IMR-90 (cell line): ENCODE measurements at regions not wholly inside any gene's neighbourhood (a gene's known extent, or its start where the extent isn't known, plus 50 kb on each side); places are given as distances from the start of the nearest gene placed in this dataset.

Source experiments
- ATAC-seq: fragments of 200-7000 bp; cut with Tn5 transposase; 2 replicates; pipeline ENCODE4 v1.9.1; 2020; ENCODE audit warnings: low read depth, mild to moderate bottlenecking, moderate library complexity
- BruUV-seq: library from RNA; stranded (reverse); fragments of 400-500 nt; replicated peaks from 2 replicates; lab custom pipeline; 2021; lab: Mats Ljungman, UMichigan
- CTCF ChIA-PET: fragments of 300-600 bp; formaldehyde crosslinking; extraction: SDS; loops from one replicate; lab custom pipeline; 2021; ENCODE audit warnings: antibody characterized with exemption; lab: Yijun Ruan, JAX
- POLR2A ChIA-PET: fragments of 300-600 bp; sonication (Branson Sonifier 250); formaldehyde crosslinking; loops from one replicate; lab custom pipeline; 2022; ENCODE audit warnings: antibody characterized with exemption; ENCODE audit not compliant: unreplicated experiment; lab: Charles Lee
- DNase-seq: peaks from one replicate; pipeline ENCODE4 v3.0.0; 2013
- H2AFZ ChIP-seq: replicated peaks from 2 replicates; pipeline ENCODE3; 2013; ENCODE audit warnings: low read length, mild to moderate bottlenecking; ENCODE audit not compliant: poor library complexity
- H2AK5ac ChIP-seq: 2 replicates; pipeline ENCODE4 v1.6.1; 2013; ENCODE audit warnings: low read depth, low read length, inconsistent platforms
- H2AK9ac ChIP-seq: replicated peaks from 2 replicates; pipeline ENCODE3; 2013; ENCODE audit warnings: mild to moderate bottlenecking, low read depth, low read length, moderate library complexity; ENCODE audit not compliant: poor library complexity
- H2BK120ac ChIP-seq: 2 replicates; pipeline ENCODE4 v1.6.1; 2013; ENCODE audit warnings: low read depth, low read length, inconsistent platforms
- H2BK15ac ChIP-seq: 3 replicates; pipeline ENCODE4 v1.6.1; 2013; ENCODE audit warnings: low read depth, low read length, inconsistent platforms
- H2BK20ac ChIP-seq: 2 replicates; pipeline ENCODE4 v1.6.1; 2013; ENCODE audit warnings: low read depth, mild to moderate bottlenecking, inconsistent platforms, low read length, moderate library complexity
- H2BK5ac ChIP-seq: 2 replicates; pipeline ENCODE4 v1.6.1; 2013; ENCODE audit warnings: mild to moderate bottlenecking, low read depth, low read length, inconsistent platforms; ENCODE audit not compliant: poor library complexity, severe bottlenecking
- H3K14ac ChIP-seq: replicated peaks from 2 replicates; pipeline ENCODE4 v1.6.1; 2013; ENCODE audit warnings: low read depth, low read length, inconsistent platforms
- H3K18ac ChIP-seq: 2 replicates; pipeline ENCODE4 v1.6.1; 2013; ENCODE audit warnings: low read depth, low read length, control low read depth
- H3K23ac ChIP-seq: 2 replicates; pipeline ENCODE4 v1.6.1; 2013; ENCODE audit warnings: low read depth, low read length, inconsistent platforms
- H3K27ac ChIP-seq: 2 replicates; pipeline ENCODE4 v1.5.1; 2013; ENCODE audit warnings: mild to moderate bottlenecking, control low read depth, low read length; ENCODE audit not compliant: insufficient read depth
- H3K27me3 ChIP-seq: 2 replicates; pipeline ENCODE4 v1.6.1; 2013; ENCODE audit warnings: low read length; ENCODE audit not compliant: control insufficient read depth, insufficient read depth
- H3K36me3 ChIP-seq: 2 replicates; pipeline ENCODE4 v1.6.1; 2013; ENCODE audit warnings: low read length, mixed read lengths; ENCODE audit not compliant: control insufficient read depth, insufficient read depth
- H3K4ac ChIP-seq: 2 replicates; pipeline ENCODE4 v1.6.1; 2013; ENCODE audit warnings: low read depth, low read length, inconsistent platforms
- H3K4me1 ChIP-seq: 2 replicates; pipeline ENCODE4 v1.6.1; 2013; ENCODE audit warnings: low read length, mixed read lengths; ENCODE audit not compliant: control insufficient read depth, insufficient read depth
- H3K4me2 ChIP-seq: 2 replicates; pipeline ENCODE4 v1.6.1; 2013; ENCODE audit warnings: low read depth, mild to moderate bottlenecking, control low read depth, low read length, moderate library complexity
- H3K4me3 ChIP-seq: 2 replicates; pipeline ENCODE4 v1.5.1; 2013; ENCODE audit warnings: low read depth, mild to moderate bottlenecking, control low read depth, low read length, moderate library complexity; ENCODE audit not compliant: insufficient read depth
- H3K56ac ChIP-seq: 2 replicates; pipeline ENCODE4 v1.6.1; 2013; ENCODE audit warnings: low read length, inconsistent platforms; ENCODE audit not compliant: insufficient read depth; ENCODE audit errors: extremely low read depth
- H3K79me1 ChIP-seq, 2 experiments: 2 replicates each; pipeline ENCODE4 v1.6.1; 2013; ENCODE audit warnings: low read length in 2 of 2, inconsistent platforms in 1 of 2, low read depth in 1 of 2
- H3K9ac ChIP-seq: 2 replicates; pipeline ENCODE4 v1.6.1; 2013; ENCODE audit warnings: low read depth, low read length, control low read depth
- H3K9me1 ChIP-seq: 2 replicates; pipeline ENCODE4 v1.6.1; 2013; ENCODE audit warnings: low read length, inconsistent platforms; ENCODE audit not compliant: insufficient read depth
- H3K9me3 ChIP-seq: 2 replicates; pipeline ENCODE4 v1.6.1; 2013; ENCODE audit warnings: low read length; ENCODE audit not compliant: control insufficient read depth, insufficient read depth
- H4K20me1 ChIP-seq: 2 replicates; pipeline ENCODE4 v1.6.1; 2013; ENCODE audit warnings: low read length, inconsistent platforms; ENCODE audit not compliant: insufficient read depth
- H4K5ac ChIP-seq: 2 replicates; pipeline ENCODE4 v1.6.1; 2013; ENCODE audit warnings: mild to moderate bottlenecking, low read depth, low read length, control low read depth
- H4K8ac ChIP-seq, 2 experiments: 2 replicates each; pipeline ENCODE4 v1.6.1; 2013; ENCODE audit warnings: low read depth in 2 of 2, low read length in 2 of 2, control low read depth in 1 of 2, inconsistent platforms in 1 of 2
- H4K91ac ChIP-seq: 2 replicates; pipeline ENCODE4 v1.6.1; 2013; ENCODE audit warnings: low read depth, low read length, inconsistent platforms; ENCODE audit not compliant: insufficient read depth
- BHLHE40 ChIP-seq: fragments of 150-350 bp; IDR thresholded peaks from 2 replicates; pipeline ENCODE4 v1.6.1; 2016; ENCODE audit warnings: mild to moderate bottlenecking, low read depth, low read length
- CEBPB ChIP-seq: IDR thresholded peaks from 2 replicates; pipeline ENCODE4 v1.6.1; 2012; ENCODE audit warnings: low read depth, low read length, improper control_type of control experiment
- FOS ChIP-seq: fragments of 150-350 bp; IDR thresholded peaks from 2 replicates; pipeline ENCODE4 v1.6.1; 2016; ENCODE audit warnings: low read depth, low read length
- MAFK ChIP-seq: IDR thresholded peaks from 2 replicates; pipeline ENCODE4 v1.6.1; 2012; ENCODE audit warnings: low read depth, low read length, improper control_type of control experiment
- MAZ ChIP-seq: IDR thresholded peaks from 2 replicates; pipeline ENCODE4 v1.6.1; 2012; ENCODE audit warnings: low read depth, mild to moderate bottlenecking, low read length, improper control_type of control experiment, moderate library complexity, borderline replicate concordance
- MXI1 ChIP-seq: IDR thresholded peaks from 2 replicates; pipeline ENCODE4 v1.6.1; 2012; ENCODE audit warnings: low read depth, mild to moderate bottlenecking, low read length, moderate library complexity, borderline replicate concordance
- POLR2A ChIP-seq: IDR thresholded peaks from 2 replicates; pipeline ENCODE4 v1.6.1; 2012; ENCODE audit warnings: mild to moderate bottlenecking, low read depth, low read length
- RAD21 ChIP-seq: IDR thresholded peaks from 2 replicates; pipeline ENCODE4 v1.6.1; 2012; ENCODE audit warnings: low read length, improper control_type of control experiment
- RFX5 ChIP-seq: IDR thresholded peaks from 2 replicates; pipeline ENCODE4 v1.8.0; 2012; ENCODE audit warnings: low read depth, mild to moderate bottlenecking, low read length, moderate library complexity
- USF2 ChIP-seq: fragments of 150-350 bp; IDR thresholded peaks from 2 replicates; pipeline ENCODE4 v1.6.1; 2017; ENCODE audit warnings: mild to moderate bottlenecking, antibody characterized with exemption, low read length, low read depth
- WGBS, 2 experiments: methylation state at CpG; one replicate each; pipeline versions ENCODE4 v1.1.5 to v1.1.7; 2013; ENCODE audit warnings: missing lambda C conversion rate in 2 of 2; ENCODE audit not compliant: insufficient read length in 1 of 2; ENCODE audit errors: extremely low coverage in 2 of 2; 5-methylcytosine and 5-hydroxymethylcytosine counted together
- dilution Hi-C: fragments of 300-500 bp; cut with HindIII; formaldehyde crosslinking; loops from one replicate; pipeline ENCODE4 v1.14.3; 2018; ENCODE audit warnings: low sequenced_read_pairs; ENCODE audit not compliant: unreplicated experiment
- in situ Hi-C: fragments of 300-500 bp; cut with MboI; formaldehyde crosslinking; loops from 3 replicates; pipeline ENCODE4 v1.14.3; 2019; ENCODE audit warnings: low sequenced_read_pairs, inconsistent platforms, mixed read lengths
- intact Hi-C: fragments of 100-400 bp; cut with micrococcal nuclease; formaldehyde crosslinking; loops from 2 replicates; pipeline ENCODE4 v1.10.0; 2022

GRCh38 chr6:145225500-145225899, 509.8 kb downstream of the EPM2A start:
- in situ Hi-C loops, result no loop called here
- no peaks in the 10 kb centered on the region; the same call in 1 of the 2 replicates for H3K9me1 ChIP-seq
- no peak overlapping the region for H2BK5ac ChIP-seq
- no peak overlapping the region for H3K27ac ChIP-seq
- no peak for DNase-seq
- H3K4ac ChIP-seq, result no peak overlapping the region
- H2BK20ac ChIP-seq, result no peak overlapping the region
- no peaks in the 10 kb centered on the region for H3K9me3 ChIP-seq
- WGBS, 2 experiments, result no CpG with 5 or more reads among the region's 3 CpGs
- H2BK120ac ChIP-seq, result no peak overlapping the region
- H3K18ac ChIP-seq, result no peak overlapping the region
- no peak overlapping the region for H3K9ac ChIP-seq
- H3K56ac ChIP-seq, result no peak overlapping the region
- H4K5ac ChIP-seq, result no peak overlapping the region
- no peak overlapping the region for H2BK15ac ChIP-seq
- no peaks in the 10 kb centered on the region for H4K20me1 ChIP-seq
- H3K14ac ChIP-seq, result no peak overlapping the region
- 0 out of 2 replicates have a peak, but pooled peaks cover 2% of the 10 kb centered on the region for H3K27me3 ChIP-seq
- dilution Hi-C loops, result no loop called here
- POLR2A ChIA-PET, result no interaction called here
- no peak for TF ChIP-seq FOS
- no peak for TF ChIP-seq RFX5
- TF ChIP-seq USF2, result no peak
- TF ChIP-seq MAFK, result no peak
- no peak for TF ChIP-seq BHLHE40
- no peak for TF ChIP-seq RAD21
- TF ChIP-seq POLR2A, result no peak
- TF ChIP-seq CEBPB, result no peak
- TF ChIP-seq MAZ, result no peak
- TF ChIP-seq MXI1, result no peak
- H3K23ac ChIP-seq, result no peak overlapping the region
- intact Hi-C loops, result no loop called here
- no peaks in the 10 kb centered on the region for H3K4me1 ChIP-seq
- H2AFZ ChIP-seq, result no peak overlapping the region
- BruUV-seq, result no TSS peak
- H2AK9ac ChIP-seq, result no peak overlapping the region
- CTCF ChIA-PET, result no interaction called here
- H4K91ac ChIP-seq, result no peak overlapping the region
- ATAC-seq, result no peak
- no peaks in the 10 kb centered on the region for H3K79me1 ChIP-seq
- no peak overlapping the region for H3K4me3 ChIP-seq
- H4K8ac ChIP-seq, result no peak overlapping the region
- no peaks in the 10 kb centered on the region for H3K36me3 ChIP-seq
- H2AK5ac ChIP-seq, result no peak overlapping the region
- H3K4me2 ChIP-seq, result no peak overlapping the region
